ENCODE measurements at regions not wholly inside any gene's neighbourhood (a gene's known extent, or its start where the extent isn't known, plus 50 kb on each side); places are given as distances from the start of the nearest gene placed in this dataset.

DNA sequence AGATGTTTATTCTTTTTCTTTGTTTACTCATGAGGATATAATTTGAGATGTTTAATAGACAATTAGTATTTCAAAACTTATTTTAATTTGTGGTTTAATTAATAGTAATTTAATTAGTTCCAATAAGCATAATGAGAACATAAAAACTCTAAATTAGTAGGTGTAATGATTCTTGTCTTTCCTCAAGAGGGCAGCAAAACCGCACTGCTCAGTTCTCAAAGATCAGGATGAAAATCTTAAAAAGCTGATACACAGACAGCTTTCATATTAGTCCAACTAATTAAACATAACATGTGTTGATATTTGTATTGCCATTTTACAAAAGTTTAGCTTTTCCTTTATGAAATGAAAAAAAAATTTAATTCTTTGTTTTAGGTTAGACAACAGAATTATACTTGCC, 106.7 kb upstream of the C21orf91 start:
- TF ChIP-seq, protein P1, sequence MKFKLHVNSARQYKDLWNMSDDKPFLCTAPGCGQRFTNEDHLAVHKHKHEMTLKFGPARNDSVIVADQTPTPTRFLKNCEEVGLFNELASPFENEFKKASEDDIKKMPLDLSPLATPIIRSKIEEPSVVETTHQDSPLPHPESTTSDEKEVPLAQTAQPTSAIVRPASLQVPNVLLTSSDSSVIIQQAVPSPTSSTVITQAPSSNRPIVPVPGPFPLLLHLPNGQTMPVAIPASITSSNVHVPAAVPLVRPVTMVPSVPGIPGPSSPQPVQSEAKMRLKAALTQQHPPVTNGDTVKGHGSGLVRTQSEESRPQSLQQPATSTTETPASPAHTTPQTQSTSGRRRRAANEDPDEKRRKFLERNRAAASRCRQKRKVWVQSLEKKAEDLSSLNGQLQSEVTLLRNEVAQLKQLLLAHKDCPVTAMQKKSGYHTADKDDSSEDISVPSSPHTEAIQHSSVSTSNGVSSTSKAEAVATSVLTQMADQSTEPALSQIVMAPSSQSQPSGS (tag by site-specific recombination; IDR thresholded peaks at IDR 0.05; ENCODE audit: low read depth), result no peak
- TF ChIP-seq PRDM1 (tag by site-specific recombination; IDR thresholded peaks at IDR 0.05), result no peak
